ENCODE measurements at regions not wholly inside any gene's neighbourhood (a gene's known extent, or its start where the extent isn't known, plus 50 kb on each side); places are given as distances from the start of the nearest gene placed in this dataset.

DNA sequence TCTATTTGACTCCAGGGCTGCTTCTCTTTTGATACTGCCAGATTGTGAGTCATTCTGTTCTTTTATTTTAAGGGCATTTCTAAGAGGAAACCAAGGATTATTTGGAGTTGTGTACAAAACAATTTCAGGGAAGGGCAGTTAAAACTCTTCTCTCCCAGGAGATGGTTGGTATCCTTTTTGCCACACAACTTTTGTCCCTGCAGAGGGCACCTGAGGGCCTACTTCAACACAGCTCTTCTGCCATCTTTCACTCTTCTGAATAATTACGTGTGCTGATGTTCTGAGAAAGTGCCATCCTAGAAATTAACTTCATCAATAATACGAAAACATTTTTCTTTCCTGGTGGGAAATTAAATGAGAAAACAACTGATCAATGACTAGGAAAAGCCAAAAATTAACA is 75.7 kb upstream of the GADL1 start:
- peak in 2 of 9 donors; percentile 5 to 11 for DNase-seq (ENCODE audit: low read depth in 6 of 9, low spot score in 9 of 9)
- Histone ChIP-seq H3K4me1 (ENCODE audit: control insufficient read depth in 2 of 2, insufficient read depth in 2 of 2, low read length in 2 of 2) (no peaks in the 10 kb centered on the region), H3K27ac (ENCODE audit: low read depth in 1 of 2, low read length in 1 of 2) (no peak overlapping the region), H3K4me3 (ENCODE audit: low read length in 2 of 2) (no peak overlapping the region), H3K36me3 (ENCODE audit: control insufficient read depth in 2 of 2, insufficient read depth in 2 of 2, low read length in 1 of 2) (no peaks in the 10 kb centered on the region), H3K9me3 (ENCODE audit: control insufficient read depth in 2 of 2, insufficient read depth in 1 of 2, low read length in 1 of 2) (no peaks in the 10 kb centered on the region), H3K27me3 (ENCODE audit: control insufficient read depth in 2 of 2, insufficient read depth in 1 of 2, low read length in 1 of 2) (no peaks in the 10 kb centered on the region)
- 86% methylated on average over 2 of the region's 2 CpGs for WGBS

DNA sequence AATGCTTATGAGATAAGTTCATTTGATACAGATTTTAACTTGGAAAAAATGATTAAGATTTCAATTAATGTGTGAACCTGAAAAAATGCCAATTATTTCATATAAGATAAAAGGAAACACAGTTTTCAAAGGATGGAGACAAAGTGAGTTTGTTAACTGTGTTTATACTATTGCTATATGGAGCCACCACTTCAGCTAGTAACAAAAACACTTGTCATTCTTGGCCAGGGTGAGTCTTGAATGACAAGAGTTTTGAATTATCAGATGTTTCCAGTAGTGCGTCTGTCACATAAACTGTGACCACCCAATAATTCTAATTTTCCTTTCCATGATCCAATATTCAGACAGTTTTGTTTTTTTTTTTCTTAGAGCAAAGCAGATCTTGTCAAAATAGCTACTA is 78.0 kb upstream of the GADL1 start:
- Histone ChIP-seq H3K4me1 (ENCODE audit: control insufficient read depth in 2 of 2, insufficient read depth in 2 of 2, low read length in 2 of 2) (no peaks in the 10 kb centered on the region), H3K36me3 (ENCODE audit: control insufficient read depth in 2 of 2, insufficient read depth in 2 of 2, low read length in 1 of 2) (no peaks in the 10 kb centered on the region), H3K27me3 (ENCODE audit: control insufficient read depth in 2 of 2, insufficient read depth in 1 of 2, low read length in 1 of 2) (no peaks in the 10 kb centered on the region), H3K27ac (ENCODE audit: low read depth in 1 of 2, low read length in 1 of 2) (no peak overlapping the region), H3K4me3 (ENCODE audit: low read length in 2 of 2) (no peak overlapping the region), H3K9me3 (ENCODE audit: control insufficient read depth in 2 of 2, insufficient read depth in 1 of 2, low read length in 1 of 2) (no peaks in the 10 kb centered on the region)
- 99% methylated on average over 1 of the region's 1 CpG for WGBS
- DNase-seq (ENCODE audit: low read depth in 6 of 9, low spot score in 9 of 9): no peak

DNA sequence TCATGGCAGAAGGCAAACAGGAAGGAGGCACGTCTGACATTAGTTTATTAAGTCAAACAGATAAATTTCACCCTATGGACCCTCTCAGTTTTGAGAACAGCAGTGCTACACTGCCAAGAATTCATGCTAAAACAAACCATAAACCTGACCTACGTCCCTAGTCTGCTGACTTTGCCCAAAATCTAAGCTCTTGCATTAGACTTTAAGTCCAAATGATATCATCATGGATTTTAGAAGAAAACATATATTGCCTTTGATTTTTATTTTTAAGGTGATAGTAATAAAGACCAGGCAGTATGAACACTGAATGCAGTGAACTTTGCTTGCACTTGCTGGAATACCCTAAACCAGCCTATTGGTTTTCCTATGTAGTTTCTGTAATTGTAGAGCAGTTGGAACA is 79.6 kb upstream of the GADL1 start:
- no peaks in the 10 kb centered on the region for H3K27me3 ChIP-seq (ENCODE audit: control insufficient read depth in 2 of 2, insufficient read depth in 1 of 2, low read length in 1 of 2)
- 98% methylated on average over 2 of the region's 2 CpGs for WGBS
- no peak for DNase-seq (ENCODE audit: low read depth in 6 of 9, low spot score in 9 of 9)
- no peaks in the 10 kb centered on the region for H3K9me3 ChIP-seq (ENCODE audit: control insufficient read depth in 2 of 2, insufficient read depth in 1 of 2, low read length in 1 of 2)
- no peaks in the 10 kb centered on the region for H3K36me3 ChIP-seq (ENCODE audit: control insufficient read depth in 2 of 2, insufficient read depth in 2 of 2, low read length in 1 of 2)
- H3K4me1 ChIP-seq (ENCODE audit: control insufficient read depth in 2 of 2, insufficient read depth in 2 of 2, low read length in 2 of 2): no peaks in the 10 kb centered on the region
- no peak overlapping the region for H3K27ac ChIP-seq (ENCODE audit: low read depth in 1 of 2, low read length in 1 of 2)
- no peak overlapping the region for H3K4me3 ChIP-seq (ENCODE audit: low read length in 2 of 2)

DNA sequence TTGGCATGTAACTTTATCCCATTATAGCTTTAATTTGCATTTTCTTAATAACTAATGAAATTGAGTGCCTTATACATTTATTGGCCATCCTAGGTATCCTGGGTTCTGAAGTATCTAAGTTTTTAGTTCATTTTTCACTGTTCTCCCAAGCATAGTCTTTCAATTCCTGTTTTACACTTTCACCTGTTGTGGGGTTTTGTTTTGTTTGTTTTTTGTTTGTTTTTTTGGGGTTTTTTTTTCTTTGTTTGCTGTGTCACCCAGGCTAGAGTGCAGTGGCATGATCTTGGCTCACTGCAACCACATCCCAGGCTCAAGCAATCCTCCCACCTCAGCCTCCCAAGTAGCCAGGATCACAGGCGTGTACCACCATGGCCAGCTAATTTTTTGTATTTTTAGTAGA is 83.1 kb upstream of the GADL1 start:
- H3K36me3 ChIP-seq (ENCODE audit: control insufficient read depth in 2 of 2, insufficient read depth in 2 of 2, low read length in 1 of 2): no peaks in the 10 kb centered on the region
- WGBS: 96% methylated on average over 1 of the region's 1 CpG

DNA sequence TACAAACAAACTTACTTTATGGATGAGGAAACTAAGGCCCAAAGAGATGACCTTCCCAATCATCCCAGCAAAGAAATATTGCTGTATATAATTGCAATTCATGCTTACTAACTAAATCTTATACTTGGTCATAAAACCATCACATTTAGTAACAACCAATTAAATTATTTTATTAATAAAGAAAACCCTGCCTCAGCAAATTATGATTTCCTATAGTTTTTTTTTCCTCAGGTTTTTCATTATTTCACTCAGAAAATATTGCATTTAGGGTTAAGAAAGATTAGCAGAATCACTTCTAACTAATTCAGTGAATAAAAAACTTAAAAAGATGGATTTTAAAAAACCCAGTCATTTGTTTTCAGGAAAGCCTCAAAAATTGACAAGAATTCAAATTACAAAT is 86.5 kb upstream of the GADL1 start:
- no peaks in the 10 kb centered on the region for H3K36me3 ChIP-seq (ENCODE audit: control insufficient read depth in 2 of 2, insufficient read depth in 2 of 2, low read length in 1 of 2)
- H3K4me1 ChIP-seq (ENCODE audit: control insufficient read depth in 2 of 2, insufficient read depth in 2 of 2, low read length in 2 of 2): no peaks in the 10 kb centered on the region
- no peaks in the 10 kb centered on the region for H3K27me3 ChIP-seq (ENCODE audit: control insufficient read depth in 2 of 2, insufficient read depth in 1 of 2, low read length in 1 of 2)
- no peak overlapping the region for H3K4me3 ChIP-seq (ENCODE audit: low read length in 2 of 2)
- H3K27ac ChIP-seq (ENCODE audit: low read depth in 1 of 2, low read length in 1 of 2): no peak overlapping the region
- no peak for DNase-seq (ENCODE audit: low read depth in 6 of 9, low spot score in 9 of 9)
- H3K9me3 ChIP-seq (ENCODE audit: control insufficient read depth in 2 of 2, insufficient read depth in 1 of 2, low read length in 1 of 2): no peaks in the 10 kb centered on the region

More for the DNA sequence above, 83.1 kb upstream of the GADL1 start:
- Histone ChIP-seq H3K4me1 (ENCODE audit: control insufficient read depth in 2 of 2, insufficient read depth in 2 of 2, low read length in 2 of 2) (no peaks in the 10 kb centered on the region), H3K4me3 (ENCODE audit: low read length in 2 of 2) (no peak overlapping the region), H3K9me3 (ENCODE audit: control insufficient read depth in 2 of 2, insufficient read depth in 1 of 2, low read length in 1 of 2) (no peaks in the 10 kb centered on the region), H3K27me3 (ENCODE audit: control insufficient read depth in 2 of 2, insufficient read depth in 1 of 2, low read length in 1 of 2) (no peaks in the 10 kb centered on the region), H3K27ac (ENCODE audit: low read depth in 1 of 2, low read length in 1 of 2) (no peak overlapping the region)
- no peak for DNase-seq (ENCODE audit: low read depth in 6 of 9, low spot score in 9 of 9)

DNA sequence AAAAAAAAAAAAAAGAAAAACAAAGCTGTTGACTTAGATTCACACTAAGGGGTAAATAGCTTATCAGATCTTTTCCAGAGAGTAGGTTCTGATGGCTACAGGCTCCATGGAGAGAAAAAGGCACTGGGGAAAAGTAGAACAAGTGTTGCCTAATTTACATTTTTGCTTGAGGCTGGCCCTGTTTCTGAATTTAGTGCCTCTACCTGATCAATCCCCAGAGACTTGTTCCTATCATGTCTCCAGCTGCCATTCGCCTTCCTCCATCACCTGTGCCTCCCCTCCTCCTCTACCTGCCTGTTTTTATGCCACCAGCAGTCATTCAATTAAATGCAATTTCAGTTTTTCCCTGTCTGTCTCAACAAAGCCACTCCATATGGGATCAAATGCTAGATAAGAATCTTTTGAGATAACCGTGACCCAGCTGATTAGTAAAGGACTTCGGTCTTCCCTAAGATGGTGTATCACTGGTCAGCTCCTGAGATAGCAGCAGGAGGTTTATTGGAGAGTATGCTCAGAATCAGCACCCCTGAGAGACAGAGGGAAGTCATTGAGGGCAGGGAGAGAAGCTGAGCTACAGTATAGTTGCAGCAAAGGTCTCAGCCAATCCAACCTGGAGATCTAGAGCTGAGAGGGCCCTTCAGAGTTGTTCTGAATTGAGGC is 88.1 kb upstream of the GADL1 start:
- Histone ChIP-seq H3K4me1 (ENCODE audit: control insufficient read depth in 2 of 2, insufficient read depth in 2 of 2, low read length in 2 of 2) (no peaks in the 10 kb centered on the region), H3K9me3 (ENCODE audit: control insufficient read depth in 2 of 2, insufficient read depth in 1 of 2, low read length in 1 of 2) (no peaks in the 10 kb centered on the region), H3K27me3 (ENCODE audit: control insufficient read depth in 2 of 2, insufficient read depth in 1 of 2, low read length in 1 of 2) (no peaks in the 10 kb centered on the region), H3K4me3 (ENCODE audit: low read length in 2 of 2) (no peak overlapping the region), H3K27ac (ENCODE audit: low read depth in 1 of 2, low read length in 1 of 2) (no peak overlapping the region), H3K36me3 (ENCODE audit: control insufficient read depth in 2 of 2, insufficient read depth in 2 of 2, low read length in 1 of 2) (no peaks in the 10 kb centered on the region)
- whole genome bisulfite sequencing: over 99% methylated on average over 3 of the region's 3 CpGs
- no peak for DNase-seq (ENCODE audit: low read depth in 6 of 9, low spot score in 9 of 9)

DNA sequence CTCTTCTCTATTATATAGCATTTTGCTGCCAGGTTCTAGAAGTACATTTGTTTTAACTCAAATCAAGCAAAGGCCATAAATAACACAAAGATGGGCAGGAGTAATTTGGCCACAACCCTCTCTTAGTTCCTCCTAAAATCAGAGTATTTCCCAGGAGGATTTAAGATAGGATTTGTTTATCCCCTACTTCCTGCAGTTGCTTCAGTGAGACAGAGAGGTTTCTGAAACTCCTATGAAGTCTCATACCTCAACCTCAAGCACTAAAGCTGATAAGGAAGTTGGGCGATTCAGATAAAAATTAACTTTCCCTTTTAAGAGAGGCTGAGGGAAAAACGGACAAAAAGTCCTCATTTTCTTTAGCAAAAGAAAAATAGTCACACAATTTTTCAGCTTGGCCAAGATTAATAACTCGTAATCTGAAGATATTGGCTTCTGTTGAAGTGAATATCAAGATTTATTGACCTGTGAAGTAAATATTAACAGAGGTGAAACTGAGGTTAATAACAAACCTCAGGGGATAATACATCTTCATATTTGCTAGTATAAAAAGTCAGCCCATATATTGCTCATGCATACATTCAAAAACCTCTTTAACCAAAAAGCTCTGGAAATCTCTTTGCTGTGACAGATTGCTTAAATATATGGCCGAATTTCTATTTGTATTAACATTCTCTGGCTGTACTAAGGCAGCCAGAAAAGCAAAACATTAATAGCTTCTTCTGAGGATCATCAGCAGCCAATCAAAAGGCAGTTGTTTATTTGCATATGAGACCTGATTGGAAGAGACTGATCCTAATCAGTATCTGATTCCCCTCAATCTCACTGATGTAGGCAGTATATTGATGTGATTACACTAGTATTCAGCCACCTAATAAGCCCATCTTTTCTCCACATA is 90.6 kb upstream of the GADL1 start:
- Histone ChIP-seq H3K27ac (ENCODE audit: low read depth in 1 of 2, low read length in 1 of 2) (no peak overlapping the region), H3K27me3 (ENCODE audit: control insufficient read depth in 2 of 2, insufficient read depth in 1 of 2, low read length in 1 of 2) (no peaks in the 10 kb centered on the region), H3K9me3 (ENCODE audit: control insufficient read depth in 2 of 2, insufficient read depth in 1 of 2, low read length in 1 of 2) (no peaks in the 10 kb centered on the region), H3K4me3 (ENCODE audit: low read length in 2 of 2) (no peak overlapping the region), H3K36me3 (ENCODE audit: control insufficient read depth in 2 of 2, insufficient read depth in 2 of 2, low read length in 1 of 2) (no peaks in the 10 kb centered on the region), H3K4me1 (ENCODE audit: control insufficient read depth in 2 of 2, insufficient read depth in 2 of 2, low read length in 2 of 2) (peaks cover 0 to 5% of the 10 kb centered on the region in 2 donors)
- 53% methylated on average over 4 of the region's 4 CpGs for WGBS
- no peak for DNase-seq (ENCODE audit: low read depth in 6 of 9, low spot score in 9 of 9)

DNA sequence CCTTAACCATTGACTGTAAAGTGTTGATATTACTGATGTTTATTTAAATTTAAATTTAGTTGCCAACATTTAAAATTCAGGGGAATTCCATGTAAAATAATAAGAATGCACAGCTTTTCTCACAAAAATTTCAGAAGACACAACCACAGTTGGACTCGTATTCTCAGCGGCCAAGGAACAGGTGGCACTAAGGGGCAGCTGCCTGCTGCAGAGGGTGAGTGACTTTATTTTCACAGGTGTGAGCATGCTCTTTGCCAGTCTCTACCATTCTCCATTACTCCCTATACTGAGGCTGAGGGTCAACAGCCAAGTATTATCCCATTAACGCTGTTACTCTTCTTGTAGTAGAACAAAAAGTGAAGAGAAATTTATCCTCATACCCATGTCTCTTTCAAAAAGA is 92.1 kb upstream of the GADL1 start:
- no peak for DNase-seq (ENCODE audit: low read depth in 6 of 9, low spot score in 9 of 9)
- peaks cover 0 to 5% of the 10 kb centered on the region in 2 donors for H3K4me1 ChIP-seq (ENCODE audit: control insufficient read depth in 2 of 2, insufficient read depth in 2 of 2, low read length in 2 of 2)
- 92% methylated on average over 3 of the region's 3 CpGs for WGBS
- H3K36me3 ChIP-seq (ENCODE audit: control insufficient read depth in 2 of 2, insufficient read depth in 2 of 2, low read length in 1 of 2): no peaks in the 10 kb centered on the region
- no peaks in the 10 kb centered on the region for H3K9me3 ChIP-seq (ENCODE audit: control insufficient read depth in 2 of 2, insufficient read depth in 1 of 2, low read length in 1 of 2)
- H3K27ac ChIP-seq (ENCODE audit: low read depth in 1 of 2, low read length in 1 of 2): no peak overlapping the region
- no peak overlapping the region for H3K4me3 ChIP-seq (ENCODE audit: low read length in 2 of 2)
- H3K27me3 ChIP-seq (ENCODE audit: control insufficient read depth in 2 of 2, insufficient read depth in 1 of 2, low read length in 1 of 2): no peaks in the 10 kb centered on the region

DNA sequence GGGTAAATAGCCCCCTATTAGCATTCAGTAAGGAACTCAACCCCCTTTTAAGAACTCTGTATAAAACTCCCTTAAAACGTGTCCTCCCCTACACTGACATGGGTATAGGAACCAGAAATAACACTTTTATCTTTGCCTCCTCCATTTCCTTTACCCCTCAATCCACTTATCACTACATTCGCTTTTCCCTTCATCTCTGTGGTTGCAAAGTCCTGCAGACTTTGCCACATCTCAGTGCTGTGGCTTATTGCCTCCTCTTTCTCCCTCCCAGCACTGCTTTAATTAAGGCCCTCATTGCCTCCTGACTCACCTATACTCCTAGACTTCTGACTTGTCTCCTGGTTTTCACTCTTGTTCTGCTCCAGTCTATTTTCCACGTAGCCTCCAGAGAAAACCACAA is 94.3 kb upstream of the GADL1 start:
- H3K4me3 ChIP-seq (ENCODE audit: low read length in 2 of 2): no peak overlapping the region
- 28% methylated on average over 3 of the region's 3 CpGs for WGBS
- no peak overlapping the region for H3K27ac ChIP-seq (ENCODE audit: low read depth in 1 of 2, low read length in 1 of 2)
- no peaks in the 10 kb centered on the region for H3K36me3 ChIP-seq (ENCODE audit: control insufficient read depth in 2 of 2, insufficient read depth in 2 of 2, low read length in 1 of 2)
- no peak for DNase-seq (ENCODE audit: low read depth in 6 of 9, low spot score in 9 of 9)
- peaks cover 0 to 5% of the 10 kb centered on the region in 2 donors for H3K4me1 ChIP-seq (ENCODE audit: control insufficient read depth in 2 of 2, insufficient read depth in 2 of 2, low read length in 2 of 2)
- no peaks in the 10 kb centered on the region for H3K27me3 ChIP-seq (ENCODE audit: control insufficient read depth in 2 of 2, insufficient read depth in 1 of 2, low read length in 1 of 2)
- H3K9me3 ChIP-seq (ENCODE audit: control insufficient read depth in 2 of 2, insufficient read depth in 1 of 2, low read length in 1 of 2): no peaks in the 10 kb centered on the region
